GM19395 (cell line): ENCODE measurements at regions not wholly inside any gene's neighbourhood (a gene's known extent, or its start where the extent isn't known, plus 50 kb on each side); places are given as distances from the start of the nearest gene placed in this dataset.
"Not testable (repeated sequence)": the region's sequence is repeated elsewhere in the genome, so short reads cannot be mapped to it uniquely, and the experiment has no call there.

Experiments used
- ATAC-seq: cut with Tn5 transposase; IDR thresholded peaks from one replicate; pipeline ENCODE4 v1.9.1; 2021; ENCODE audit warnings: mild to moderate bottlenecking, moderate library complexity; ENCODE audit not compliant: unreplicated experiment

DNA sequence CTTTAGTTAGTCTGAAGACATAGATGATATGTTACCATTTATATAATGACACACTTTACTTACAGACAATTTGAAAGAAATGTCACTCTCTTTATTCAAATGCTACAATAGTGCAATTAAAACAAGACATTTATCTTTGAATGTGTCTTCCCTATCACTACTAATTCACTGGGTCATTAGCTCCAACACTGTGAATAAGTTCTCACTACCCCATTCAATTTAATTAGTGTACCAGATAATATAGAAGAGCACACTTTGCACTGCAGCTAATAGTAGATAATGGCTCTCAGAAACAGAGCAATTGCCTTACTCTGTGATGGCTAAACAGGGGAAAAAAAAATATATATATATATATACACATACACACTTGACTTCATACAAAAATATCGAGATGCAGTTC, 497.0 kb downstream of the DTWD2 start:
- ATAC-seq = no peak

DNA sequence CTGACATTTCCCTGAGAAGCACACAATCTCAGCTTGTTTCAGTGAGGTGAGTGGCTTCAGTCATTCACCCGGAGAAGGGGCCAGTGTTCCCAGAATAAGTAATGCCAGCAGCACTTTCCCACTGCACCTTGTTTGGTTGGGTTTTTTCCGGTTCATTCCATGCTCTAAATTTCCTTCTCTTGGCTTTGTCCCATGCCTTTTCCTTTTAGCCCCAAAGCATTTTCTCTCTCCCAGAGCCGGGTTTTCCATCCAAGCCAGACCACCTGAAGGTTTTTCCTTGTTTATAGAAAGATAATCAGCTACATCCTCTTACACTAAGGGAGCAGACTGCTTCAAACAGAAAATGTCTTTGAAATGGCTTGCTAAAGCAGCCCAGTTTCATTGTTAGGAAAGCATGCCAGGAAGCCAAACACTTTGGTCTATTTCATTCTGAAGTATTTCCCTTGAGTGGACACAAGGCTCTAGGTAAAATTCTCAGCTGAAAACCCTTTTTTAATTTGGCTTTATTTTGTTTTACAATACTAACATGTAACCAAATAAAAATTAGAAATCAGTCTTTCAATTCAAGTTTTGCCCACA, 501.6 kb downstream of the DTWD2 start:
- ATAC-seq = no peak

DNA sequence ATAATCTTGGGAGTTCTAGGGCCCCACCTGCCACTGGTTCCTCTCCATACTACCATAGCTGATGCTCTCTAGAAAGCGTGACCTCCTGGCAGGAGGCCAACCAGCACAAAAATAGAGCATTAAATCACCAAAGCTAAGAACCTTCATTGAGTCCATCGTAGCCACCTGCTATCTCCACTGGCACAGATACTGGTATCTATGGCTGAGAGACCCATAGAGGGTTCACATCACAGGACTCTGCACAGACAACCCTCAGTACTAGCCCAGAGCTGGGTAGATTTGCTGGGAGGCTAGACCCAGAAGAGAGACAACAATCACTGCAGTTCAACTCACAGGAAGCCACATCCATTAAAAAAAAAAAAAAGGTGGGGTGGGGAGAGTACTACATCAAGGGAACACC, 509.1 kb downstream of the DTWD2 start:
- ATAC-seq = no peak

DNA sequence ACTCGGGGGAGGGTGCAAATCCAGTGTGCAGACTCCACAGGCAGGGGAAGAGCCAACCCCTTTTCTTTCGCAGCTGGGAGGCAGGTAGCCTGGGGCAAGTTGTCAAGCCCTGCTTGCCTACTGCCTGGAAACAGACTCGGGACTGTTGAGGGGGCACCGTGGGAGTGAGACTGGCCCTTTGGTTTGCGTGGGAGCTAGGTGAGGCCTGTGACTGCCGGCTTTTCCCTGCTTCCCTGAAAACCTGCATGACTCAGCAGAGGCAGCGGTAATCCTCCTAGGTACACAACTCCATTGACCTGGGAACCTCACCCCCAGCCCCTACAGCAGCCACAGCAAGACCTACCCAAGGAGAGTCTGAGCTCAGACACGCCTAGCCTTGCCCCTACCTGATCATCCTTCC, 509.5 kb downstream of the DTWD2 start:
- ATAC-seq = no peak

DNA sequence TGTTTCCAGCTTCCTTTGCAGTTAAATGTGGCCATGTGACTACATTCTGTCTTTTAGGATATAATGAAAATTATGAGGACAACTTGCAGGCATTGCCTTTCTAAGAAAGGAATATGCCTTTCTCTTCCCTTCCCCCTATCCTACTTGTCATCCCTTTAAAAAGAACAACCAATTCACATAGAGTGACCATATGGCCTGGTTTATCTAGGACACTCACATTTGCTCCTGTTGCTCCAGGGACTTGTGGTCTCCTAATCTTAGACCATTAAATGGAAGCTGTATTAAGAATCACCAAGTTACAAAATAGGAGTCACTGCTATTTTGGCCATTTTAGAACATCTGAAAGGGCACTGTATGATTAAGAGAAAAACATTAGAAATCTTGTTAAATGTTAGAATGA, 520.3 kb downstream of the DTWD2 start:
- no peak for ATAC-seq

DNA sequence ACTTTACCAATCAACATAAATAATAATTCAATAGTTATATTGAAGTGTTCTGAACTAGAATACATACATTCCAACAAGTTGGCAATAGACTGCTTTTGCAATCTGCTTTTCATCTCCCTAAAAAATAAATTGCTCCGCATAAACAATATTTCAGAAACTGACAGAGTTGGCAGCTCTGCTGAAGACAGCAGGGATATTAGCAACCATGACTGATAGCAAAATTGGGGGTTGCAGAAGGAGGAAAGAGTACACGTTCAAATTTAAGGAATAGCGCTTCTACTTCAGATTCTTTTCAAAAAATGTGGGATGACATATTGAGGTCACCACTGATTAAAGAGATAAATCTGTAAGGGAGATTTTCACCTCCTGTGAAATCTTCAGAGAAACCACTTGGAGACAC, 521.2 kb downstream of the DTWD2 start:
- ATAC-seq = no peak

DNA sequence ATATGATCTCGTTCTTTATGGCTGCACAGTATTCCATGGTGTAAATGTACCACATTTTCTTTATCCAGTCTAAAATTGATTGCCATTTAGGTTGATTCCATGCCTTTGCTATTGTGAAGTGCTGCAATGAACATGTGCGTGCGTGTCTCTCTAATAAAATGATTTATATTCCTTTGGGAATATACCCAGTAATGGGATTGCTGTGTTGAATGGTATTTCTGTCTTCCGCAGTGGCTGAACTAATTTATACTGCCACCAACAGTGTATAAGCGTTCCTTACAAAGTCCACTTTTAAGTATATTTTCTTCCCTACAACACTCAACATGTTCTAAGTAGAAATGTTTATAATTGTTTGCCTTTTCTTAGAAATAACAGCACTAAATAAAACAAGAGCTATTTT, 521.9 kb downstream of the DTWD2 start:
- no peak for ATAC-seq

DNA sequence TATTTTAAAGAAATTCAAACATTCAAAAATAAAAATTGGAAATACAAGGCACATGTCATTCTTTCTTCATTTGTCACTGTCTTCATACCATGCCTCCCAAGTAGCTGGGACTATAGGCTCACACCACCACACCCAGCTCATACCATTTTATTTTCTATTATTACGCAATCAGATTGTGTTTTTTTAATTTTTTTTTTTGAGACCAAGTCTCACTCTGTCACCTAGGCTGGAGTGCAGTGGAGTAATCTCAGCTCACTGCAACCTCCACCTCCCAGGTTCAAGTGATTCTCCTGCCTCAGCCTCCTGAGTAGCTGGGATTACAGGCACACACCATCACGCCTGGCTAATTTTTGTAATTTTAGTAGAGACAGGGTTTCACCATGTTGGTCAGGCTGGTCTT, 526.1 kb downstream of the DTWD2 start:
- not testable (repeated sequence) for ATAC-seq

DNA sequence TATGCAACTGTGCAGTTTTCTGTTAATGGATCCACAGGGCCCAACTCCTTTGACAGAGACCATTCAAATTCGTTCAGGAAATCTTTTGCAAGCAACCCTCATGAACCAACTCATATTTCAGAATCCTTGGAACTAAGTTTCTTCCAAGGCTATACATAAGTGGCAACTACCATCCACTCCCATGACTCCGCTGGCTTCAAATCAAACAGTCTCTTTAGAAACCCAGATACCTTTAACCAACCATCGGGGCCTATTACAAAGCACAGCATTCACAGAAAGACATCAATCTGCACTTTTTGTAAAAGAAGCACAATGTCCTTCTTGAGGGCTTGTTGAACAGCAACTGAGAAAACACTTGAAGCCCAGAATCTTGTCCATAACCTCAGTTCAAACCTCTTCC, 526.9 kb downstream of the DTWD2 start:
- ATAC-seq = no peak

DNA sequence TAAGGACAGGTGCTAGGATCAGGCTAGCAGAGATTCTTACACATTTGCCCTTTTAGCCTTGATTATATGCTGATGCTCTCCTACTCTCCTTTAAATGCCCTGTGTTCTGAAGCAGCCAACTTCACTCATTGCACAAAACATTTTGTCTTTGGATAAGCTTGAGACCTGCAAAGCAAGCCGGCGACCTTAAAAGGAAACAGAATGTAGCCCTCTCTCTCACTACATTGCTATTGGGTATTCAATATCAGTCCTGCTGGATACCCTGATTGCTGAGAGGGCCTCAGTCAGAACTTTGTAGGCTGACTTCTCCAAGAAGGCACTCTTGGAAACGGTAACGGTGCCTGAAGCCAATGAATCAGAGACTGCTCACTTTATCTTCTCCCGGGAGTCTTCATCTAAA, 528.9 kb downstream of the DTWD2 start:
- ATAC-seq = no peak

DNA sequence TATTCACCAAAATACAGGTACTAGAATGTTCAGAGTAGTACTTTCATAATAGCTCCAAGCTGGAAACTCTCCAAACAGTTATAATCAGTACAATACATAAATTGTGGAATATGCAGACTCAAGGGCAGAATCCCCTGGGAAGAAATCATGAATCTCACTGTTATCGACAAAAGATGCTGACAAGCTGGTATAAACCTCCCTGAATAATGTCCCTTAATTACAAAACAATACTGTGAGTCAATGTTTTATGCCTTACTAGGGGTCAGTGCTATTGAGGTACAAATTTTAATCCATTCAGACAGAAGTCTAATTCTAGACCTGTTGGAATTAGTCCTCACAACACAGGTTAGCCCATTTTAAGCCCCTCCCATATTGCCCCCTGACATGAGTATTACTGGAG, 532.3 kb downstream of the DTWD2 start:
- ATAC-seq = no peak

DNA sequence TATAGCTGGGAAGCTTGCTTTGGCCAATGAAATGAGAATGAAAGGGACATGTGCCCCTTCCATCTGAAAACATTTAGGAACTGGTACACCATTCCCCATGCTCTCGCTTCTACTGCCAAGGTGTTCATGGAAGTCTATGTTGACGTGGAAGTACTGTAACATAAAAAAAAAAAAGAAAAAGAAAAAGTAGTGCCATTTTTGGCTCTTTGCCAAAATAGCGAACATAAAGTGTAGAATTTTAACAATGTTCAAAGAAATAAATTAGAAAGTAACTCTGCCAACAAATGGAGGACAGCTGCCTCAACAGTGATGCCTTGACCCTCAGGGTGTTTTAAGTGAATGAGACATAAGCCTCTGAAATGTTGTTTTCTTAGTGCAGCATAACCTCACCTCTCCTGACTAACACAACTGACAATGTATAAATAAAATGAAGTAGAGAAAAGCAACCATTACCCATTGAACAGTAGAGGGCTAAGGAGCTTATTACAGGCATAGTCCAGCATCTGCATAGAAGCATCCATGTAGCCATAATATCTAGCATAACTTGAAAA, 536.6 kb downstream of the DTWD2 start:
- ATAC-seq = no peak

DNA sequence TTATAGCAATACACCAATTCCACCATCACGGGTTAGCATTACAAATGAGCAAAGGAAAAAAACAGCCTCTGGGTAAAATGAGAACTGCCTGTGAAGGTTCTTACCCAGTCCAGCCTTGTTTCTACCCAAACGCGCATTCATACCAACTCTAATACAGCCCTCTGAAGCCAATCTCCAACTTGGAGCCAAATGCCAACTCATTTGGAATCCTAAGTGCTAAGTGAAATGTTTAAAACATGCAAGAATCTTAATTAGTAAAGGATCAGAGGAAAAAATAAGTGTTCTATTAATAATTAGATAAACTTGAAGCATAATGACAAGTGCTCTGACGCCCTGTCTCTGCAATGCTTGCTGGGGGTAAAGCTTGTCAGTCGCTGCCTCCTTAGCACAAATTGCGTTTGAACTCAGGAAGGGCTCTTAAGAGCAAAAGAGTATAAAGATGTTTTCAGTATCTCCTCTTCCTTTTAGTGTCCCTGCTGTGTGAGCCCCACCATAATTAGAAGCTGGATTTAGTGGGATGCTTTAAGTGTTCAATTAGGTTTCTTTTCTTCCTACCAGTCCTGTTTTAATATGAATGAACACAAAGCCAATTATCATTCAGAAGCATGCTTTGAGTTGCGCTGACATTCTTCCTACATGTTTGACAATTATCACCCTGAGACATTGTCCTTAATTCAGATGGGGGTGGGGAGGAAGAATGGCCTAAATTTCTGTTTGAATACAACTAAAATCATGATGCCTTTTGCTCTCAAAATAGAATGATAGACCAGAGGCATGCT, 537.6 kb downstream of the DTWD2 start:
- no peak for ATAC-seq

DNA sequence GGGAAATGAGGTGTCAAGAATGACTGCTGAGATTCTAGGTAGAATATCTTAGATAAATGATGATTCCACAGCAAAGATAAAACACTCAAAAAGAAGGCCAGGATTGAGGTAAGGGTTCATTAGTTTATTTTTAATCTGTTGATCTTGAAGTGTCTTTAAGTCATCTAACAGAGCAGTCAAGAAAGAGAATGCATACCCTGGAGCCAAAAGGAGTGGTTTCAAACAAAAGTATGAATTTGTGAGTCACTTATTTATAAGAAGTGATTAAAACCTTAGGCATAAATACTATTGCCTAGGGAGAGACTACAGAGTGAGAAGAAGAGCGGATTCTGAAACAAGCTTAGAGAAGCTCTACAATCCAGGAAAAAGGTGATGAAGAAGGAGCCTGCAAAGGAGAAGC, 541.0 kb downstream of the DTWD2 start:
- no peak for ATAC-seq

DNA sequence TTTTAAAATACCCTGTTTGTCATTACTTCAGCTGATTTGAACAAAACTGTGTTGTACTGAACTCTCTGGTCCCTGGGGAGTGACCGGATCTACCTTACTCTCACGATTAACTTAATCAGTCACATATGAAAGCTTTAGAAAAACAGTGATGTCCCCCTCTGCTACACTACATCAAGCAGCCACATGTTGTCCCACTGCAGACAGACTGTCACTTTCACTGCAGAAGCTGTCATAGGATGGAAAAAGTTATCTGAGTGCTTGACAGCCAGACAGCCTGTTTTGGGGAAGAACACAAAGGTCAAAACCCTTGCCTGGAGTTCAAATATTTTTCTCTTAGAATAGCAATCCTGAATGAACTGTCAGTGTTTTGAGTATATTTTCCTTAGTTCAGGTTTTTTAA, 546.4 kb downstream of the DTWD2 start:
- no peak for ATAC-seq

DNA sequence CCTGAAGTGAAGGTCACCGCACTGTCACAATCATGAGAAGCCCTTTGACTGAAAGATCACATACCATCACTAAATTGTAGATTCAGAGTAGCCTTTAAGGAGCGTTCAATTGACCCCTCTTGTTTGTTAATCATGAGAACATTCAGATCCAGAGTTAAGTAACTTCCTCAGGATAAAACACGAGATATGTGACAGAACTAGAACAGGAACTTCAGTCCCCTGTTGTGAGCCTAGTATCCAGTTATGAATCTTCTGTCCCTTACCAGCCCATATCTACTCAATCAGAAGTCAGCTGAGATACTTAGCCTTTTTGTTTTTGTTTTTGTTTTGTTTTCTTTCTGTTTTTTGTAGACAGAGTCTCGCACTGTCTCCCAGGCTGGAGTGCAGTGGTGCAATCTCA, 547.3 kb downstream of the DTWD2 start:
- no peak for ATAC-seq

DNA sequence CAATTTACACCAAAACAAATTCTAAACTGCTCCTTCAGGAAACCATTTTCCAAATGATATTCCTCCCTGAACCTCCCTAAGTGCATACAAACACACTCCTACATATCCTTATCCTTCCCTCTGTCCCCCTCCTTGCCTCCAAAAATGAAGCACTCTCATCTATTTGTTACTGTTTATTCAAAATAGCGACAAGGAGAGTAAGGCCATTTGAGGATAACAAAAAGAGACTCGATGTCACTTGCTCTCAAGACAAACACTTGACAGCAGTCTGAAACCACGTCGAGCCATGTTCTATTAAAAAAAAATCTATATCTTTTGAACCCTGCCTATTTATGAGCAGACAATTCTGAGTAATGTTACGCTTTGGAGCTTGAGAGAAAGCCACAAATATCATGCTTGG, 547.9 kb downstream of the DTWD2 start:
- no peak for ATAC-seq

DNA sequence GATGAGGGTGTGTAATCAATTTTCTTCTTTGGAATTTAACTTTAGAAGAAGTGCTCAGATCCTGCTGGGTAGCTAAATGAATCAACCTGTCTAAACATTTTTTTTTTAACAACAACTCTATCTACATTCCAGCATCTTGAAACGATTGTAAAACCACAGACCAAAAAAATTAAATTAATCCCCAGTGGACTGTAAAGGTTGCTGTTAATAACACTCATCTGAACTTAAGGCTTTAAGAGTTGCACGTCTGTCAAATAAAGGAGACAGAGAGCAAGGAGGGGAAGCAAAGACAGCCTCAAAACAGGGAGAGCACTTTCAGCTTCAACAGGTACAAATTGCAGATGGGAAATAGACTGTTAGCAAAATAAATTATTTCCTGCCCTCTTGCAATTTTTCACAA, 548.5 kb downstream of the DTWD2 start:
- ATAC-seq = no peak

DNA sequence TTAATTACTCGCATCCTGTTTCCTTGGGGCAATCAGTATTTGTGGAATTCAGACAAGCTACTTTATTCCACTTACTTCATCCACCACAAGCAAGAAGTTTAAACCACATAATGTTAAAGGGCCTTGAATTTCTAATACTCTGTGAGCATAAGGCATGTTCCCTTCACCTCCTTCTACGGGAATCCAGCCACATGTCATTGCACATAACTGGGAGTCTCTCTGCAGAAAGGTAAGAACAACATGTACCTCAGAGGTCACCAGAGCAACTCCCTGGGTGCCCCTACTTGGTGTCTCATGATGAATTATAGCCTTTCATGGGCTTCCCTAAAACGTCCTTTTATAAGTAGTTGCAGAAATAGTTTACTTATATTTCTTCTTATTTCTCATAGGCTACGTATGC, 553.2 kb downstream of the DTWD2 start:
- no peak for ATAC-seq

DNA sequence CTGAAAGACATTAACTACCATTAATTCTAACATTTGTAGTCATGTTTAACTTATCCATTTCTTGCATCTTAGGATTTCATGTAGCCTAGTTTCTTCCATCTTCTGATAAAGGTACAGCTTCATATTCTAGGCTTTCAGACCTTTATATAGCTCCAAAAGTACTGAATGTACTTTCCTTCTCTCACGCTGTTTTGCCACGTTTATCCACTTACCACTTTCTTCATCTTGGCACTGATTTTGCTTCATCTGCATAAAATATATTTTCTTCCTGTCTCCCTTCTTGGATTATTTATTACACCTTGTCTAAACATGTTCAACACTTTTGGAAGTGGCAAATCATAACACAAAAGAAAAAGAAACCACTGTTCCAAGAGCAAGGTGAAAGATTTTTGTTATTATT, 553.8 kb downstream of the DTWD2 start:
- no peak for ATAC-seq

DNA sequence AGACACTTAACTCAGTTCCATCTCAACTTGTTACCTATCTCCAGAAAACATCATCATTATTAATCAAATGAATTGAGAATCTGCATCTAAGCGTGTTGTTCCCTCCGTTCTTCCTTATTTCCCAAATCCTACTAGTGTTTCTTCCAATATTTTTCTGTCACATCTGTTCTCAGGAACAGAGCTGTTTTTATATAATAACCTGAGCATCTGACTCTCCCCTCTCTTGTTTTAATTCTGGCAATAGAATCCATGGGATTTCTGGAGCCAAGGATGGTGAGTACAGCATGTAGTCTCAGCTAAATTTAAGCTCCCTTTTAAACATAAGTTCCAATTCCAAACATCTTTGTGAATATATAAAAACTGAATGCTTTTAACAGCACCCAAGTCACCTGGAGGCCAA, 558.3 kb downstream of the DTWD2 start:
- no peak for ATAC-seq

DNA sequence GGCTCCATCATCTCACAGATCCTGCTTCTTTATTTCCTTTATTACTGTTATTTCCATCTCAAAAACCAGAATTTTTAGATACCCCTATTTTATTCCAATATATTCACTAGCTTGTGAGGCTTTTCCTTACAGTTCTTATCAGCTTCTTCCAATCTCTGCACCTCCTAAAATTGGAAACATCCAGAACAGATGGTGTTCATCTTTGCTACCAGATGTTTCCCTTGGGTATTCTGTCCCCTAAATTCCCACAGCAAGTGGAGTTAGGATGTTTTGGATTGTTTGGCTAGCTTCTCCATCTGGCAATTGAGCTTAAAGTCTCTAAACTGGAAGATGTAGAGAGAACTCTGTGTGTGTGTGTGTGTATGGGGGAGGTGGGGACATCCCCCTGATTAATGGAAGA, 580.4 kb downstream of the DTWD2 start:
- ATAC-seq = no peak

DNA sequence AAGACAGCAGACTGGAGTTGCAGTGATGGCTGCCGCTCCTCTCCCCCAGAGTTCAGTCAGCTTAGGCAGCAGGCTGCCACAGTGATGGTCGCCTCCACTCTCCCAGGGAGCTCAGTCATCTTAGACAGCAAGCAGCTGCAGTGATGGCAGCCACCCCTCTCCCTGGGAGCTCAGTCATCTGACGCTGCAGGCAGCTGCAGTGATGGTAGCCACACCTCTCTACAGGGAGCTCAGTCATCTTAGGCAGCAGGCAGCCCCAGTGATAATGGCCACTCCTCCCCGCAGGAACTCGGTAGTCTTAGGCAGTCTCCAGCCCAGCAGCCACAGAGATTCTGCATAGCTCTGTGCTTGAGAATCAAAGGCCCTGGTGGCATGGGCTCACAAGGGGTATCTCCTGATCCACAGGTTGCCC, 582.7 kb downstream of the DTWD2 start:
- ATAC-seq = no peak
